ENCODE measurements at regions not wholly inside any gene's neighbourhood (a gene's known extent, or its start where the extent isn't known, plus 50 kb on each side); places are given as distances from the start of the nearest gene placed in this dataset.

GRCh38 chr3:43870120-43870519, 179.4 kb downstream of the ABHD5 start:
- TF ChIP-seq CTCF (conservative IDR thresholded peaks at IDR 0.05; ENCODE audit: low read depth in 2 of 2) (no peak), REST (IDR thresholded peaks at IDR 0.05; ENCODE audit: unreplicated experiment) (no peak), JUNB (IDR thresholded peaks at IDR 0.05; ENCODE audit: unreplicated experiment) (no peak), EZH2 (IDR thresholded peaks at IDR 0.05; ENCODE audit: low read depth, unreplicated experiment) (no peak), EZH2phosphoT487 (IDR thresholded peaks at IDR 0.05; ENCODE audit: unreplicated experiment) (no peak)
